ENCODE measurements at regions not wholly inside any gene's neighbourhood (a gene's known extent, or its start where the extent isn't known, plus 50 kb on each side); places are given as distances from the start of the nearest gene placed in this dataset.
"Not testable (repeated sequence)": the region's sequence is repeated elsewhere in the genome, so short reads cannot be mapped to it uniquely, and the experiment has no call there.

DNA sequence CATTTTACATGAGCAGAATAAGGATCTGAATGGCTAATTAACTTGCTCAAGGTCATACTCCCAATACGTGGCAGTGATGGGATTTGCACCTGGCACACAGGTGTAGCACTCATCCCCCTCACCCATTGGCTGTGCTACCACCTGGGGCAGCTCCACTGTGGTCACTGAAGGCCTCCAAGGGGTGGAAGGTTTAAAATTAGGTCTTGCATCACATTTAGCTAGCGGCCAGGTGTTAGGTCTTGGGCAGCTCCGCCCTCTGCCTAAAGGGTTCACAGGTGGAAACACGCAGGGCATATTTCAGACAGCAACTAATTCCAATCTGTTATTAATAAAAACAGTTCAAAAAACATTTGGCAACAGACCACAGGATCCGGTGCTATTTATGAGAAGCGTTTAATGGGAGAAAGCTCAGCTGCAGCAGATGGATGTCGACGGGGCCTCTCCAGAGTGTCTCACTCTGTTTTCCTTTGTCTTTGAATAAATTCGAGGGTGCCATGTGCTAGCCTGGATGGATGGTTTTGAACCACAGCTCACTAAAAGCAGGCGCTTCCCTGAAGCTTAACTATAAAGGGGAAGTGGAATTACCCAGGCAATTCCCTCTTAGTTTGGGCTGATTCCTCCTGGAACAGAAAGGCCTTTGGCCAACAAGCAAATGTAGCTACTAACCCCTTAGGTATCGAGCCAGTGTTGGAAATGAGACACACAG lies 1017.6 kb downstream of the TYW1 start:
- DNase-seq (ENCODE audit: low read depth), result no peak

DNA sequence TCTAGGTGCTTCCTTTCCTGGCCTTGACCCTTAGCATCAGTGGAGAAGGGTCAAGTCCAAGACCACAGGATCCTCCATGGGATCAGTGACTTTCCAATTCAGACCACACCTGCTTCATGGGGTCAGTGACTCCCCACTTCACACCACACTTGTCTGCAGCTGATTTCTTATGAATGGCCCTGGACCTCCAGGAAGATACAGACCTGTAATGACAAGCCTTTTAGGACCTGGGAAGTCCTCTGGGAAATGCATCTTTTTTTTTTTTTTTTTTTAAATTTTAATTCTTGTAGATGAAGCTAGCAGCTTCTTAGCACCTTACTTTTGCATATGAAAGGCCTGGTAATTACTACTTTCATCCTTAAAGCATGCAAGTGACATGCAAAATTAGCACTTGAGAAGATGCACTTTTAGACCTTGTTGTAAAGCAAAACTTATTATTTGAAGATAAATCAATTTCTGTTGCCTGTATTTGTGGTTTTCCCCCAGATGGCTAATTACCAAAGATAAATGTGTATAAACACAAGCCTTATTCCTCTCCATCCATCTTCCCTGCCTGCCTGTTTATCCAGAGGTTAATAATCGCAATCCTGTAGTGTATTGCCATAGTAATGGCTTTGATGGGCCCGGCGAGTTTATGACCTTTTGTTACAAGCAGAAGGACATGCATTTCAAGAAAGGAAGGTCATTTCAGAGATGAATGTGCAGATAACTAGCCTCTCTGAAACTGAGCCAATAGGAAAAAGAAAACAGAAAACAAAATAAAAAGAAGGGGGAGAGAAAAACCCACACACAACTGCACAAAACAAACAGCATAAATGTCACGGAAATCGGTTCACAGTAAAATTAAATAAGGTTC lies 1018.7 kb downstream of the TYW1 start:
- DNase-seq (ENCODE audit: low read depth), result no peak

DNA sequence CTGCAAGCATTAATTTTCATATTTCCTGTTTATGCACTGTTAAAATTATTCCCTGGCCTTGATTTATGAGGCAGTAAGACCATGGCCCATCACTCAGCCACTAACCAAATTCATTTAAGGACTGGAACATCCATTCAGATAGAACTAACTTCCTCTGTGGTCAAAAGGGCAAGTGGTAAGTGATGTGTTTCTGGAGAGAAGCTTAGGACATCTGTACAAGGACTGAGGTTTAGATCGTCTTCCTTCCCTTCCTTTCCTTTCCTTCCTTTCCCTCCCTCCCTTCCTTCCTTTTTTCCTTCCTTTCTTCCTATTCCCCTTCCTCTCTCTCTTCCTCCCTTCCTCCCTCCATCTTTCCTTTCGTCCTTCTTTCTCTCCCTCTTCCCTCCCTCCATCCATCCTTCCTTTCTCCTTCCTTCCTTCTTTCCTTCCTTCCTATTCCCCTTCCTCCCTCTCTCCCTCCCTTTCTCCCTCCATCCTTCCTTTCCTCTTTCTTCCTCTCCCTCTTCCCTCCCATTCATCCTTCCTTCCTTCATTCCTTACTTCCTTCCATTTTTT lies 1019.4 kb downstream of the TYW1 start:
- DNase-seq (ENCODE audit: low read depth), result no peak

DNA sequence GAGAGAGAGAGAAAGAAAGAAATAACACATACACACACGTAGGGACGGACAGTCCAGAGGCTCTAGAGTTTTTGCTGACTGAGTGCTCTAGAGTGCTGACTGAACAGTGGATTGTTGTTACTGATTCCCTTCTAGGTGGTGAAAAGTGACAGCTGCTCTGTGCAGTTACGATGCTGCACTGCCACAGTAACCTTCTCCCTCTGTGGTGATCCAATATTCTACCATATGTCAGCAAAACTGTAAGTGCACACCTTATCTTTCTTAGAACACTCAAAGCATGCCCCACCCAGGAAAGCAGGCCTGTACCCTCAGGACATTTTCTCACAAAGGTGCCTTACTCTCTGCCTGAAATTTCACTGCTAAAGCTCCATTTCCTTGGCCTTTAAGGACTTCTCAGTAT lies 1023.5 kb downstream of the TYW1 start:
- DNase-seq (ENCODE audit: low read depth), result no peak

DNA sequence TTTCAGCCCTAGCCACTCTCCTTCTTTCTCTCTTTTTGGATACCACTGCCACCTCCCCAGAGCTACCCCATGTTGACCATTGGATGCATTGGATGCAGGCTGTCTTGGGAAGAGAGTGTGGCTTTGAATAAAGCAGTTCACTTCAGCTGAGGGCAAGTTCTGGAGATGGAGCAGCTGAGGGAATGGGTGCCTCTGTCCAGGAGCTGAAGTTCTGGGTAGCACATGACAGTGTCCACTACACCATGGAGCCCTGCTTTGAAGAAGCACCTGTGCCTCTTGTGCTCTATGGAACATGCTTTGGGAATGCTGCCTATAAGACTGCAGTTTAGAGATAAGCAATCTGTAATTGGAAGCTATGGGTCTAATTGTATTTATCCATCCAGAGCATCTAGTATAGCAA lies 1028.7 kb downstream of the TYW1 start:
- no peak for DNase-seq (ENCODE audit: low read depth)

- no peak for DNase-seq (ENCODE audit: low read depth)
These were observed 1033.9 kb downstream of the TYW1 start for GRCh38 chr7:68030530-68030929.

DNA sequence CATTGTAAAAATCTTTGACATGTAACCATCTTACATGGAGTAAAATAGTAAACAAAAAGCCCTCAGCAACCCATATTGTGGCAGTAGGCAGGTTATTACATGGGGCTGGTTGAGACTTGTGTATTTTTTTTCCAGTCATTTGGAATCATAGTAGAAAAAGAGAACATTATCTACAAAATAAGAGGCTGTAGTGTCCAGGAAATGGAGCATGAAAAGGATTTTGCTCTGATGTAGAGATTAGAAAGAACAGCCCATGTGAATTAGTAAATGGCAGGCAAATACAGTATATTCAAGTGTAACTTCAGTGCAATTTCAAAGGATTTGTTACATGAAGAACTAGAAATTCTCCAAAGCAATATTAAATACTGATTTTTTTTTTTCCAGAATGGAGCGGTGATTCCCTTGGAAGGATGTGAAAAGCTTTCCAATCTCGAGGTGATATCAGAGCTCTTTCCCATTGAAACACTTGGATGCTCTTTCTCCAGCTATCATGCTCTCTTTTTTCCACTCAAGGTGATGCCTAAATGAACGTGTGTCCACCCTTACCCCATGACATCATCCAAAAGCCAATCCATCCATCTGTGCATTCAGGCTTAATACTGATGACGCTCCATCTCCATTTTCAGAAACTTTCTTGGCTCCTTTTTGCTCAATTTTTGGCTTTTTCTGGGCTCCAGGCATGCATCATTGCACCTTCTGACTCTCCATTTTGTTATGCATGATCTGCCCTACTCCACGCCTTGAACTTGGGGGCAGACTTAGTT lies 1034.7 kb downstream of the TYW1 start:
- DNase-seq (ENCODE audit: low read depth), result no peak

GRCh38 chr7:68038621-68039314 lies 1042.1 kb downstream of the TYW1 start:
- peak; percentile 12 for DNase-seq (ENCODE audit: low read depth)

DNA sequence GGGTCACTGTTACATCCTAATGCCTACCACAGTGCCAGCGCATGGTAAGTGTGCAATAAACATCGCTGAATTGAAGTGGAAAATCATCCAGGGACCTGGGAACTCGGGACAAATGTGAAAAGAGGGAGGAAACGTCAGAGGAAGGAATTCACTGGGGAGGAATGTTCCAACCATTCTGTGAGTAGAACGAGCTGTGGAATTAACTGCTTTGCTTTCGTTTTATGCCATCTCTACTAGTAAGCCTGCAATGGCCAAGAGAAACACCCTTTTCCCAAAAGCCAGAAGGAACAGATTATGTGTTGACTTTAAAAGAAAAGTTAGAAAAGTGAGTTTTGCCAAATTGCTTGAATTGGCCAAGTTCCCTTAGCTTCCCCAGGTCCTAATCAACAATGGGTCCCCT lies 1044.9 kb downstream of the TYW1 start:
- no peak for DNase-seq (ENCODE audit: low read depth)

- no peak for DNase-seq (ENCODE audit: low read depth)
These were observed 1046.9 kb downstream of the TYW1 start for GRCh38 chr7:68043546-68043945.

- no peak for DNase-seq (ENCODE audit: low read depth)
These were observed 1054.0 kb downstream of the TYW1 start for GRCh38 chr7:68050627-68051026.

DNA sequence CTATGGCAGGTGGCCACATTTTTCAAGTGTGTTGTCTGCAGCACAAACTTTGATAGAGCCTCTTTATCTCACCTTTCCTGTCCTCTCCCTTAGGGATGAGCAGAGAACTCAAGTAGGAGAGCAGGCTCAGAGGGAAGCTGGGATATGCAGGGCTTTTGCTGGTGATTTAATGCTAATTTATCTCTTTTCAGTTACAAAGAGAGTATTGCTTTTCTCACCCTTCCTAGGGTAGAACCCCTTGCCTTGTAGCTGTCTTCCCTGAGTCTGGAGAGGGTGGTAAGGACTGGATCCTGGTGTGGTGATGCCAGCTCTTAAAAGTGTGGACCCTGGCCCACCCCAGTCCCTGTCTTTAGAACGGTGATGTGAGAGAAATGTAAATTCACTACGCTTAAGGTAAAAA lies 1061.4 kb downstream of the TYW1 start:
- DNase-seq (ENCODE audit: low read depth), result no peak

DNA sequence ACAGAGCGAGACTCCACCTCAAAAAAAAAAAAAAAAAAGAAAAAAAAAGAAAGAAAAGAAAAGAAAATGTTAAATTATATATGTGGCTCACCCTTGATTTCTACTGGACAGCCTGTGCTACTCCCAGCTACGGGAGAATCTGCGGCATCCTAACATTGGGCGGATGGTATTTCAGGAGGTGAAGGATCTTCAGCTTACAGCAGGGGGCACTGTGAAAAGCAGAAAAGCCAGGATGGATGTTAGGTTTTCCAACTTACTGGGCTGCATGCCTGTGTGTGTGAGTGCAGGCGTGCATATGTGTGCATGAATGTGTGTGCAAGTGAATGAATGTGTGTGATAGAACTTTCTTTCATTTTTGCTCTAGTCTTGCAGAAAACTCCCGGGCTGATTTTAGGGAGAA lies 1066.5 kb downstream of the TYW1 start:
- no peak for DNase-seq (ENCODE audit: low read depth)

DNA sequence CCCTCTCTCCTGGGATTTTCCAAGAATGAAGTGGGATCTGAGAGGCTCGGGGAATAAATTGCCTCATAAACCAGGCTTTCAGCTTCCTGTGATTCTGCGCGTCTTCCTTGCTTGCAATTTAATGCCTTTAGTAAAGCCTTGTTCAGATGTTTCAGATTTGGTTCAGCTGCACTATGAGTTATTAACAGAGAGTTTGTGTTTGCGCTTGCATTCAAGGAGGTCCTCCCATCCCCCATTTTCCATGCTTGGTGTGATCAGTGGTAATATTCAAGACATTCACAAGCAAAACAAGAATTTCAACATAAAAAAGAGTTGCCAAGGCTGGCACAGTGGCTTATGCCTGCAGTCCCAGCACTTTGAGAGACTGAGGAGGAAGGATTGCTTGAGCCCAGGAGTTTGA lies 1068.9 kb downstream of the TYW1 start:
- no peak for DNase-seq (ENCODE audit: low read depth)

- DNase-seq (ENCODE audit: low read depth), result no peak
These were observed 1071.2 kb downstream of the TYW1 start for GRCh38 chr7:68067845-68068244.

DNA sequence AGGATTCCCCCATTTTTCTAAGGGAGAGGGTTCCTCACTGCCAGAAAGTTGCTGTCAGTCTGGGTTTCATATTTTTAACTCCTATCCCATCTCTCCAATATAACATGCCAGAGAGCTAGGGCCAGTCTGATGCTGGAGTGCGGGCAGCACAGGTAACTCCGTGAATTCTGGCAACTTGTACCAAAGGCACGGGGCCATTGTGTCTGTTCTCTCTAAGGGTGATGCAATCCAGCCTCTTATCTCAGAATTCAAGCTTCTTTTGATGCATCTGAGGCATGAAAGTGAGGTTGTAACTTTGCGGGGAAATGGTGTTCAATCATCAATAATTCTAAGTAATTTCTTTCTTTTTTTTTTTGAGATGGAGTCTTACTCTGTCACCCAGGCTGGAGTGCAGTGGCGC lies 1074.4 kb downstream of the TYW1 start:
- no peak for DNase-seq (ENCODE audit: low read depth)

DNA sequence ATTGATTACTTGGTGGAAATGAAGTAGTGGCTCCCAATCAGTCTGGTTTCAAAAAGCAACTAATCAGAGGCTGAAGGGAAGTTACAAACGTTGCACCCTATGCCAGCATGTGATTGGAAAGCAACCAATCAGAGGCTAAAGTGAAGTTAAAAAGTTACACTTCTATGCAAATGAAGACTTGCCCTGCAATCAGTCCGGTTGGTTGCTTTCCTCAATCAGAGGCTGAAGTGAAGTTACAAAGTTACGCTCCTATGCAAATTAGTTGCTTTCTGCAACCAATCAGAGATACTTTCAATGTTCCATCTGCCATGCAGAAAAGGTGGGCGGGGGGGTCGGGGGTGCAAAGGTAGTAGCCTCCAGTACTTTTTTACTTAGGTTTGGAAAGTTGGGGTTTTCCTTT lies 1077.1 kb downstream of the TYW1 start:
- DNase-seq (ENCODE audit: low read depth), result no peak

GRCh38 chr7:68074242-68074641 lies 1077.6 kb downstream of the TYW1 start:
- no peak for DNase-seq (ENCODE audit: low read depth)

DNA sequence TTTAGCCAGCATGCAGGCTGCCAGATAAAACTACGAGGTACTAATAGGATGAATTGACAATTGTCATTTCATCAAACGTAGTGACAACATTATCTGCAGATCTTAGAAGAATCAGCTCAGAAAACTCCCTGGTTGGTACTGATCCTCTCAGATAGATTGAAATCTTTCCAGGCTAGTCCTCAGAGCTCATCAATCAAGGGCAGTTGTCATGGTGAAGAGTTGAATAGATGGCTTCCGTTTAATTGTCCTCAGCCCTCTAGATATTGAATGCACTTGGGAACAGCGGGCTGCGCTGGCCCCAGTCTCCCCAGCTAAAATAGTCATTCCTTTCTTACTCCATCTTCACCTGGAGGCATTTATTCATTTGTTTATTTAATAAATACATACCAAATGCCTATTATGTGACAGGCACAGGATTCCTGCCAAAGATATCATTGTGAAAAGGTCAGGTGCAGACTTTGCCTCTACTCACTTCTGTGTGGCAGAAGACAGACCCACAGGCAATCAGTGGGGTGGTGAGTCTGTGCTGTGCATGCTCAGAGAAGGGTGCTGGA lies 1081.6 kb downstream of the TYW1 start:
- DNase-seq (ENCODE audit: low read depth), result no peak

GRCh38 chr7:68082066-68082960 lies 1085.7 kb downstream of the TYW1 start:
- DNase-seq (ENCODE audit: low read depth), result not testable (repeated sequence)

Data from fibroblast of the conjunctiva (primary cell).